ENCODE measurements at regions not wholly inside any gene's neighbourhood (a gene's known extent, or its start where the extent isn't known, plus 50 kb on each side); places are given as distances from the start of the nearest gene placed in this dataset.

- TF ChIP-seq CTCF (conservative IDR thresholded peaks at IDR 0.05): no peak
- no peak for TF ChIP-seq ZFX (IDR thresholded peaks at IDR 0.05)
Observed at GRCh38 chr20:51946586-51946985, 144.3 kb upstream of the SALL4 start.

Measured in C4-2B (cell line).